Epithelial cell of proximal tubule (primary cell): ENCODE measurements at regions not wholly inside any gene's neighbourhood (a gene's known extent, or its start where the extent isn't known, plus 50 kb on each side); places are given as distances from the start of the nearest gene placed in this dataset.
"Not testable (repeated sequence)": the region's sequence is repeated elsewhere in the genome, so short reads cannot be mapped to it uniquely, and the experiment has no call there.

Experiments
- DNase-seq: peaks from one replicate; pipeline ENCODE4 v3.0.0-alpha.2; 2011; ENCODE audit warnings: low read depth
- H3K4me3 ChIP-seq: 2 replicates; pipeline ENCODE4 v1.5.1; 2011; ENCODE audit warnings: low read depth, mild to moderate bottlenecking, low read length
- CTCF ChIP-seq: conservative IDR thresholded peaks from 2 replicates; pipeline ENCODE4 v1.5.1; 2012; ENCODE audit warnings: low read depth, mild to moderate bottlenecking, low read length

GRCh38 chr3:177350121-177350520 is 152.8 kb upstream of the TBL1XR1 start:
- DNase-seq, result no peak
- no peak for TF ChIP-seq CTCF
- H3K4me3 ChIP-seq, result no peak overlapping the region

- no peak for TF ChIP-seq CTCF
- H3K4me3 ChIP-seq, result no peak overlapping the region
- no peak for DNase-seq
Measured at GRCh38 chr3:177351206-177351605, 153.9 kb upstream of the TBL1XR1 start.

GRCh38 chr3:177351757-177352158 is 154.5 kb upstream of the TBL1XR1 start:
- no peak for TF ChIP-seq CTCF
- no peak for DNase-seq
- no peak overlapping the region for H3K4me3 ChIP-seq

- no peak for DNase-seq
- no peak overlapping the region for H3K4me3 ChIP-seq
- no peak for TF ChIP-seq CTCF
Measured at GRCh38 chr3:177352424-177352823, 155.1 kb upstream of the TBL1XR1 start.

- no peak for DNase-seq
- no peak for TF ChIP-seq CTCF
- H3K4me3 ChIP-seq, result no peak overlapping the region
Measured at GRCh38 chr3:177353140-177353539, 155.9 kb upstream of the TBL1XR1 start.

GRCh38 chr3:177353879-177354278 is 156.6 kb upstream of the TBL1XR1 start:
- H3K4me3 ChIP-seq, DNase-seq: not testable (repeated sequence)

GRCh38 chr3:177354466-177354865 is 157.2 kb upstream of the TBL1XR1 start:
- TF ChIP-seq CTCF, result no peak
- H3K4me3 ChIP-seq, result no peak overlapping the region
- DNase-seq, result no peak

- no peak for DNase-seq
- no peak for TF ChIP-seq CTCF
- no peak overlapping the region for H3K4me3 ChIP-seq
Measured at GRCh38 chr3:177356113-177356512, 158.8 kb upstream of the TBL1XR1 start.
